ENCODE measurements at regions not wholly inside any gene's neighbourhood (a gene's known extent, or its start where the extent isn't known, plus 50 kb on each side); places are given as distances from the start of the nearest gene placed in this dataset.

- no peak overlapping the region for H3K27ac ChIP-seq (ENCODE audit: insufficient read depth, low read length, poor library complexity, severe bottlenecking)
- no peaks in the 10 kb centered on the region for H3K27me3 ChIP-seq (ENCODE audit: control insufficient read depth, insufficient read depth, low read length)
- H3K9me3 ChIP-seq (ENCODE audit: control insufficient read depth in 2 of 2, low read length in 2 of 2) = peaks cover 0 to 4% of the 10 kb centered on the region in 2 experiments
- Mint-ChIP-seq H3K36me3 (no peaks in the 10 kb centered on the region), H3K9me3 (peaks cover 1 to 8% (median 5%) of the 10 kb centered on the region in 7 donors), H3K4me3 (no peak overlapping the region), H3K27ac (no peak overlapping the region), H3K4me1 (no peaks in the 10 kb centered on the region), H3K27me3 (no peaks in the 10 kb centered on the region)
- H3K4me1 ChIP-seq (ENCODE audit: control insufficient read depth, insufficient read depth, low read length, poor library complexity, severe bottlenecking) = no peaks in the 10 kb centered on the region
- DNase-seq (no peak), ATAC-seq (ENCODE audit: low read depth in 2 of 2) (no peak)
- no peaks in the 10 kb centered on the region for H3K36me3 ChIP-seq (ENCODE audit: control insufficient read depth, insufficient read depth, low read length)
- no peak overlapping the region for H3K4me3 ChIP-seq (ENCODE audit: low read depth, low read length)
These were observed 277.8 kb upstream of the FTMT start for GRCh38 chr5:121573721-121574382.

GRCh38 chr5:121581588-121581987 is 270.1 kb upstream of the FTMT start:
- no peaks in the 10 kb centered on the region for H3K27me3 Mint-ChIP-seq
- no peak for DNase-seq
- Histone ChIP-seq H3K27me3 (ENCODE audit: control insufficient read depth, insufficient read depth, low read length) (no peaks in the 10 kb centered on the region), H3K4me1 (ENCODE audit: control insufficient read depth, insufficient read depth, low read length, poor library complexity, severe bottlenecking) (no peaks in the 10 kb centered on the region), H3K9me3 (ENCODE audit: control insufficient read depth in 2 of 2, low read length in 2 of 2) (no peaks in the 10 kb centered on the region), H3K4me3 (ENCODE audit: low read depth, low read length) (no peak overlapping the region), H3K36me3 (ENCODE audit: control insufficient read depth, insufficient read depth, low read length) (no peaks in the 10 kb centered on the region), H3K27ac (ENCODE audit: insufficient read depth, low read length, poor library complexity, severe bottlenecking) (no peak overlapping the region)
- no peak overlapping the region for H3K27ac Mint-ChIP-seq
- H3K9me3 Mint-ChIP-seq = peaks cover 3 to 11% (median 5%) of the 10 kb centered on the region in 7 donors
- no peak for ATAC-seq (ENCODE audit: low read depth in 2 of 2)
- H3K4me1 Mint-ChIP-seq = no peaks in the 10 kb centered on the region
- H3K4me3 Mint-ChIP-seq = no peak overlapping the region
- no peaks in the 10 kb centered on the region for H3K36me3 Mint-ChIP-seq

GRCh38 chr5:121596882-121597281 is 254.8 kb upstream of the FTMT start:
- H3K27me3 Mint-ChIP-seq = no peaks in the 10 kb centered on the region
- Histone ChIP-seq H3K27ac (ENCODE audit: insufficient read depth, low read length, poor library complexity, severe bottlenecking) (no peak overlapping the region), H3K27me3 (ENCODE audit: control insufficient read depth, insufficient read depth, low read length) (no peaks in the 10 kb centered on the region), H3K4me3 (ENCODE audit: low read depth, low read length) (no peak overlapping the region), H3K36me3 (ENCODE audit: control insufficient read depth, insufficient read depth, low read length) (no peaks in the 10 kb centered on the region), H3K9me3 (ENCODE audit: control insufficient read depth in 2 of 2, low read length in 2 of 2) (no peaks in the 10 kb centered on the region), H3K4me1 (ENCODE audit: control insufficient read depth, insufficient read depth, low read length, poor library complexity, severe bottlenecking) (no peaks in the 10 kb centered on the region)
- no peak for ATAC-seq (ENCODE audit: low read depth in 2 of 2)
- H3K27ac Mint-ChIP-seq = no peak overlapping the region
- peaks cover 2 to 26% (median 10%) of the 10 kb centered on the region in 7 donors for H3K9me3 Mint-ChIP-seq
- H3K4me1 Mint-ChIP-seq = no peaks in the 10 kb centered on the region
- no peaks in the 10 kb centered on the region for H3K36me3 Mint-ChIP-seq
- DNase-seq = no peak
- H3K4me3 Mint-ChIP-seq = no peak overlapping the region

GRCh38 chr5:121608826-121609225 is 242.9 kb upstream of the FTMT start:
- no peaks in the 10 kb centered on the region for H3K4me1 ChIP-seq (ENCODE audit: control insufficient read depth, insufficient read depth, low read length, poor library complexity, severe bottlenecking)
- Mint-ChIP-seq H3K4me1 (no peaks in the 10 kb centered on the region), H3K4me3 (no peak overlapping the region), H3K36me3 (no peaks in the 10 kb centered on the region), H3K9me3 (peaks cover 3 to 16% (median 8%) of the 10 kb centered on the region in 7 donors), H3K27ac (no peak overlapping the region), H3K27me3 (no peaks in the 10 kb centered on the region)
- DNase-seq (no peak), ATAC-seq (ENCODE audit: low read depth in 2 of 2) (no peak)
- H3K9me3 ChIP-seq (ENCODE audit: control insufficient read depth in 2 of 2, low read length in 2 of 2) = peaks cover 0 to 2% of the 10 kb centered on the region in 2 experiments
- H3K4me3 ChIP-seq (ENCODE audit: low read depth, low read length) = no peak overlapping the region
- H3K27me3 ChIP-seq (ENCODE audit: control insufficient read depth, insufficient read depth, low read length) = no peaks in the 10 kb centered on the region
- no peak overlapping the region for H3K27ac ChIP-seq (ENCODE audit: insufficient read depth, low read length, poor library complexity, severe bottlenecking)
- no peaks in the 10 kb centered on the region for H3K36me3 ChIP-seq (ENCODE audit: control insufficient read depth, insufficient read depth, low read length)

- no peaks in the 10 kb centered on the region for H3K27me3 Mint-ChIP-seq
- H3K27ac ChIP-seq (ENCODE audit: insufficient read depth, low read length, poor library complexity, severe bottlenecking) = no peak overlapping the region
- H3K36me3 ChIP-seq (ENCODE audit: control insufficient read depth, insufficient read depth, low read length) = no peaks in the 10 kb centered on the region
- peak overlapping the region in 1 of 3 donors; percentile 12 for H3K27ac Mint-ChIP-seq
- no peak overlapping the region for H3K4me3 ChIP-seq (ENCODE audit: low read depth, low read length)
- ATAC-seq (ENCODE audit: low read depth in 2 of 2) (no peak), DNase-seq (no peak)
- H3K4me1 ChIP-seq (ENCODE audit: control insufficient read depth, insufficient read depth, low read length, poor library complexity, severe bottlenecking) = no peaks in the 10 kb centered on the region
- H3K9me3 ChIP-seq (ENCODE audit: control insufficient read depth in 2 of 2, low read length in 2 of 2) = no peaks in the 10 kb centered on the region
- H3K27me3 ChIP-seq (ENCODE audit: control insufficient read depth, insufficient read depth, low read length) = no peaks in the 10 kb centered on the region
- H3K9me3 Mint-ChIP-seq = peaks cover 0 to 7% (median 3%) of the 10 kb centered on the region in 7 donors
- H3K4me3 Mint-ChIP-seq = no peak overlapping the region
- no peaks in the 10 kb centered on the region for H3K36me3 Mint-ChIP-seq
- no peaks in the 10 kb centered on the region for H3K4me1 Mint-ChIP-seq
These were observed 227.6 kb upstream of the FTMT start for GRCh38 chr5:121624035-121624434.

- H3K4me1 Mint-ChIP-seq = no peaks in the 10 kb centered on the region
- no peak overlapping the region for H3K4me3 Mint-ChIP-seq
- no peaks in the 10 kb centered on the region for H3K36me3 Mint-ChIP-seq
- Histone ChIP-seq H3K4me1 (ENCODE audit: control insufficient read depth, insufficient read depth, low read length, poor library complexity, severe bottlenecking) (no peaks in the 10 kb centered on the region), H3K27ac (ENCODE audit: insufficient read depth, low read length, poor library complexity, severe bottlenecking) (no peak overlapping the region), H3K36me3 (ENCODE audit: control insufficient read depth, insufficient read depth, low read length) (no peaks in the 10 kb centered on the region), H3K4me3 (ENCODE audit: low read depth, low read length) (no peak overlapping the region), H3K9me3 (ENCODE audit: control insufficient read depth in 2 of 2, low read length in 2 of 2) (no peaks in the 10 kb centered on the region), H3K27me3 (ENCODE audit: control insufficient read depth, insufficient read depth, low read length) (no peaks in the 10 kb centered on the region)
- no peaks in the 10 kb centered on the region for H3K27me3 Mint-ChIP-seq
- DNase-seq (no peak), ATAC-seq (ENCODE audit: low read depth in 2 of 2) (no peak)
- H3K9me3 Mint-ChIP-seq = peaks cover 0 to 8% (median 3%) of the 10 kb centered on the region in 7 donors
- no peak overlapping the region for H3K27ac Mint-ChIP-seq
These were observed 222.9 kb upstream of the FTMT start for GRCh38 chr5:121628783-121629182.

GRCh38 chr5:121630402-121630801 is 221.3 kb upstream of the FTMT start:
- Mint-ChIP-seq H3K4me1 (no peaks in the 10 kb centered on the region), H3K9me3 (peaks cover 0 to 8% (median 3%) of the 10 kb centered on the region in 7 donors), H3K27ac (no peak overlapping the region)

GRCh38 chr5:121634946-121635345 is 216.7 kb upstream of the FTMT start:
- Mint-ChIP-seq H3K36me3 (no peaks in the 10 kb centered on the region), H3K4me1 (no peaks in the 10 kb centered on the region), H3K9me3 (peaks cover 0 to 16% (median 4%) of the 10 kb centered on the region in 7 donors), H3K27me3 (no peaks in the 10 kb centered on the region), H3K27ac (no peak overlapping the region), H3K4me3 (no peak overlapping the region)
- no peak overlapping the region for H3K27ac ChIP-seq (ENCODE audit: insufficient read depth, low read length, poor library complexity, severe bottlenecking)
- no peaks in the 10 kb centered on the region for H3K27me3 ChIP-seq (ENCODE audit: control insufficient read depth, insufficient read depth, low read length)
- DNase-seq (no peak), ATAC-seq (ENCODE audit: low read depth in 2 of 2) (no peak)
- no peak overlapping the region for H3K4me3 ChIP-seq (ENCODE audit: low read depth, low read length)
- no peaks in the 10 kb centered on the region for H3K36me3 ChIP-seq (ENCODE audit: control insufficient read depth, insufficient read depth, low read length)
- no peaks in the 10 kb centered on the region for H3K9me3 ChIP-seq (ENCODE audit: control insufficient read depth in 2 of 2, low read length in 2 of 2)
- no peaks in the 10 kb centered on the region for H3K4me1 ChIP-seq (ENCODE audit: control insufficient read depth, insufficient read depth, low read length, poor library complexity, severe bottlenecking)

More at GRCh38 chr5:121630402-121630801, 221.3 kb upstream of the FTMT start:
- no peak for ATAC-seq (ENCODE audit: low read depth in 2 of 2)
- Histone ChIP-seq H3K27ac (ENCODE audit: insufficient read depth, low read length, poor library complexity, severe bottlenecking) (no peak overlapping the region), H3K27me3 (ENCODE audit: control insufficient read depth, insufficient read depth, low read length) (no peaks in the 10 kb centered on the region), H3K36me3 (ENCODE audit: control insufficient read depth, insufficient read depth, low read length) (no peaks in the 10 kb centered on the region), H3K4me3 (ENCODE audit: low read depth, low read length) (no peak overlapping the region), H3K4me1 (ENCODE audit: control insufficient read depth, insufficient read depth, low read length, poor library complexity, severe bottlenecking) (no peaks in the 10 kb centered on the region), H3K9me3 (ENCODE audit: control insufficient read depth in 2 of 2, low read length in 2 of 2) (no peaks in the 10 kb centered on the region)
- H3K36me3 Mint-ChIP-seq = no peaks in the 10 kb centered on the region
- no peaks in the 10 kb centered on the region for H3K27me3 Mint-ChIP-seq
- H3K4me3 Mint-ChIP-seq = no peak overlapping the region
- no peak for DNase-seq
